ENCODE measurements at regions not wholly inside any gene's neighbourhood (a gene's known extent, or its start where the extent isn't known, plus 50 kb on each side); places are given as distances from the start of the nearest gene placed in this dataset.
"Not testable (repeated sequence)": the region's sequence is repeated elsewhere in the genome, so short reads cannot be mapped to it uniquely, and the experiment has no call there.

DNA sequence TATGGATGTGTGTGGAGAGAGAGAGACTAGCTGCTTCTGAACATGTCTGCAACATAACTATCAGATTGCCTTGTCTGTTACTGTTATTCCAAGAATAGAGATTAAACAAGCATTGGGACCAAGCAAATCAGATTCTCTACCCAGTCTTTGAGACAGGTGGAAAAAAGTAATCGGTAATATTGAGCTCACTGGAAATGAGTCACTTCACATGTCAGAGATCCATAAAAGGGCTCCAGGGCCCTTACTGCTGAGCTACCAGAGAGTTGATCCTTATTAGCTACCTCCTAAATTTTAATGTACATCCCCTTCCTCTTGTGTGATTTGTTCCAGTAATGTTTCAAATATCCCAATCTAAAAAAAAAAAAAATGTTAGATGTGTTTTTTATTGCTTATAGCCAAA, 2118.0 kb downstream of the PCDH9 start:
- DNase-seq (ENCODE audit: insufficient read length, low spot score) (no peak), FAIRE-seq (no peak)

- DNase-seq (ENCODE audit: insufficient read length, low spot score) (no peak), FAIRE-seq (no peak)
Measured at GRCh38 chr13:65111223-65111622, 2118.9 kb downstream of the PCDH9 start.

DNA sequence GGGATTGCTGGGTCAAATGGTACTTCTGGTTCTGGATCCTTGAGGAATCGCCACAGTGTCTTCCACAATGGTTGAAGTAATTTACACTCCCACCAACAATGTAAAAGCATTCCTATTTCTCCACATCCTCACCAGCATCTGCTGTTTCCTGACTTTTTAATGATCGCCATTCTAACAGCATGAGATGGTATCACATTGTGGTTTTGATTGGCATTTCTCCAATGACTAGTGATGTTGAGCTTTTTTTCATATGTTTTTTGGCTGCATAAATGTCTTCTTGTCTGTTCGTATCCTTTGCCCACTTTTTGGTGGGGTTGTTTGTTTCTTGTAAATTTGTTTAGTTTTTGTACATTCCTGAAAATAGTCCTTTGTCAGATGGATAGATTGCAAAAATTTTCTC, 2125.7 kb downstream of the PCDH9 start:
- FAIRE-seq; DNase-seq (ENCODE audit: insufficient read length, low spot score): not testable (repeated sequence)

DNA sequence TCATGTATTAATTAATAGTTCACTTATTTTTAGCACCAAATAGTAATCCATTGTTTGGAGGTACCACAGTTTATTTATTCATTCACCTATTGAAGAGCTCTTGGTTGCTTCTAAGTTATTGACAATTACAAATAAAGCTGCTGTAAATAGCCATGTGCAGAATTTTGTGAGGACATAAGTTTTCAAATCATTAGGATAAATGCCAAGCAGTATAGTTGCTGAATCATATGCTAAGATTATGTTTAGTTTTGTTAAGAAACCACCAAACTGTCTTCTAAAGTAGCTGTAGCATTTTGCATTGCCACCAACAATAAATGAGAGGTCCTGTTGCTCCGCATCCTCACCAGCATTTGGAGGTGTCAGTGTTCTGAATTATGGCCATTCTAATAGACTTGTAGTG, 2126.8 kb downstream of the PCDH9 start:
- DNase-seq (ENCODE audit: insufficient read length, low spot score) (no peak), FAIRE-seq (no peak)

- DNase-seq (ENCODE audit: insufficient read length, low spot score) (no peak), FAIRE-seq (no peak)
Measured at GRCh38 chr13:65095161-65096082, 2134.7 kb downstream of the PCDH9 start.

DNA sequence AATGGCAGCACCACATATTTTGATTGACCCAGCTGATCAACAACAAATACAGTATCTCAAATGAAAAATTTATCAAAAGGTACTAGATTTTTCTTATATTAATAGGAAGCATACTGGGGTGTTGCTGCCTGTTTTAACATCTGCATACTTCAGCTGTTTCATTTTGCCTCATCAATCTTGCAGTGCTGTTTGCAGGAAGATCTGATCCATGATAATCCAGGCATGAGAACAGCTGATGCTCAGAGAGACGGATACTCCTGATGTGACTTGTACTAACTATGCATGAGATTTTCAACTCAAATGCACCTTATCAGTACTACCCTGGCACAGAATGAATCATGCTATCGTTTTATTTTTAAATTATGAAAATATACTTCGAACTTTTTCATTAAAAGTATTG, 2136.8 kb downstream of the PCDH9 start:
- FAIRE-seq: no peak

DNA sequence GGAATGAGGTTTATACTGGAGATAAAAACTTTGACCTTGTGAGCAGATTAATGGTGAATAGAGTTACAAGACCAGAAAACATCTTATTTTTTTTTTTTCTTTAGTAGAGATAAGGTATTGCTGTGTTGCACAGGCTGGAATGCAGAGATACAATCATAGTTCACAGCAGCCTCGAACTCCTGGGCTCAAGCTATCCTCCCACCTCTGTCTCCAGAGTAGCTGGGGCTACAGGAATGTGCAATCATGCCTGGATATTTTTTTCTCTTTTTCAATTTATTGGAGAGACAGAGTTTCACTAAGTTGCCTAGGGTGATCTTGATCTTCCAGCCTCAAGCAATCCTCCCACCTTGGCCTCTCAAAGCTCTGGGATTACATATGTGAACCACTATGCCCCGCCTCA, 2139.1 kb downstream of the PCDH9 start:
- FAIRE-seq: no peak
- DNase-seq (ENCODE audit: insufficient read length, low spot score): no peak

More for the DNA sequence above, 2136.8 kb downstream of the PCDH9 start:
- no peak for DNase-seq (ENCODE audit: insufficient read length, low spot score)

GRCh38 chr13:65090186-65090585, 2139.9 kb downstream of the PCDH9 start:
- FAIRE-seq (no peak), DNase-seq (ENCODE audit: insufficient read length, low spot score) (no peak)

DNA sequence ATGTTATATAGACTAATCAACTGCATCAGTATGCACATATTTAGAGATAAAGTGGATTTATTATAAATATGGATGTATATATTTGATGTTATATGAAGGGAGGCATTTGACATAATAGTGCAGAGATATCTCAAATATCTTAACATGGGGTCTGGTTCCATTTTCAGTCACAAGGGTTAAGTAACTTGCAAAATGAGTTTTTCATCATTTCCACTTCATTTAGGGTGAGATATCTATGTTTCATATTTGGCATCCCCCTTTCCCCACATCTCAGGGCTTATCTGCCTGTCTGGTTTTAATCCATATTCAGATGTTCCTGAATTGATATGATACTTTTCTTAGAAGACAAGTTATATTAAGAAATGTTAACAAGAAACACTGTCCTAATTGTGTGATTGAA, 2141.2 kb downstream of the PCDH9 start:
- no peak for FAIRE-seq
- no peak for DNase-seq (ENCODE audit: insufficient read length, low spot score)

GRCh38 chr13:65085977-65086376, 2144.2 kb downstream of the PCDH9 start:
- FAIRE-seq (no peak), DNase-seq (ENCODE audit: insufficient read length, low spot score) (no peak)

- no peak for DNase-seq (ENCODE audit: insufficient read length, low spot score)
- no peak for FAIRE-seq
Measured at GRCh38 chr13:65074248-65074647, 2155.9 kb downstream of the PCDH9 start.

- DNase-seq (ENCODE audit: insufficient read length, low spot score) (no peak), FAIRE-seq (no peak)
Measured at GRCh38 chr13:65064967-65065366, 2165.2 kb downstream of the PCDH9 start.

GRCh38 chr13:65063753-65064152, 2166.4 kb downstream of the PCDH9 start:
- no peak for DNase-seq (ENCODE audit: insufficient read length, low spot score)
- FAIRE-seq: no peak

GRCh38 chr13:65057986-65058385, 2172.2 kb downstream of the PCDH9 start:
- FAIRE-seq (no peak), DNase-seq (ENCODE audit: insufficient read length, low spot score) (no peak)

DNA sequence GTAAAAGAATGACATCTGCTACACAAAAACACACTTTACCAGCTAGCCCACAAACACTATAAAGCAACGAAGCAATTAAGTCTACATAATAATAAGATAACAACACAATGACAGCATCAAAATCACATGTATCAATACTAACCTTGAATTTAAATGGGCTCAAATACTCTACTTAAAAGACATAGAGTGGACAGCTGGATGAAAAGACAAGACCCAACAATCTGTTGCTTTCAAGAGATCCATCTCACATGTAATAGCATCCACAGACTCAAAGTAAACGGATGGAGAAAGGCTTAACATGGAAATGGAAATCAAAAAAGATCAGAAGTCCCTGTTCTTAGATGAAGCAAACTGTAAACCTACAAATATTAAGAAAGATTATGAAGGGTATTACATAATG, 2175.9 kb downstream of the PCDH9 start:
- DNase-seq (ENCODE audit: insufficient read length, low spot score) (no peak), FAIRE-seq (no peak)

GRCh38 chr13:65036999-65037398, 2193.1 kb downstream of the PCDH9 start:
- no peak for DNase-seq (ENCODE audit: insufficient read length, low spot score)
- FAIRE-seq: no peak

DNA sequence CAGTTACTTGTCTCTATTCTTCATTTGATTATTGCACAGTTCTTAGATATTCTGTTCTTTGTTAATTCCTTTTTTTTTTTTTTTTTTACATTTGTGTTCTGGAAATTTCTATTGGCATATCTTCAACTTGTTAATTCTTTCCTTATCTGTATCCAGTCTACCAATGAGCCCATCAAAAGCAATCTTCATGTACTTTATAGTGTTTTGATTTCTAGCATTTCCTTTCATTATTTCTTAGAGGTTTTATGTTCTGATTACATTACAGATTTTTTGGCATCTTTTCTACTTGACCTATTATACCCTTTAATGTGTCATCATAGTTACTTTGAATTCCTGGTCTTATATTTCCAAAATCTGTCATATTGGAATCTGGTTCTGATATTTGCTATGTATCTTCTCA, 2194.8 kb downstream of the PCDH9 start:
- DNase-seq (ENCODE audit: insufficient read length, low spot score) (no peak), FAIRE-seq (no peak)

DNA sequence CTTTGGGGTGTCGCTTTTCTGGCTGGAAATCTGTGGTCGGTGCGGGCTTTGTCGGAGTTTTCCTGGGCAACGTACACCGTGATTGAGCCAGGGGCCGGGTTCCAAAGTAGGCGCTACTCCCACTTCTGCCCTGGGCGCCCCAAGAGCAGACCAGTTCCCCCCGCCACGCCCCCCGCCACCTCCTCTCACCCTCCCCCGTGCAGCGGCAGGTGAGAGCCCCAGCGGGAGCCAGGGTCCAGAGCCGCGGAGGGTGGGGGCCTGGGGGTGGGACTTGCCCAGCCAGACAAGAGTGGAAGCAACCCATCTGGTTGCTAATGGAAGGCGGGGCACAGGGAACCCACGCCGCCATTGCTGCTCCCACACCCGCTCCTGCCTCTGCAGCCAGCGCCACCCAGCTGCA, 2195.9 kb downstream of the PCDH9 start:
- FAIRE-seq (no peak), DNase-seq (ENCODE audit: insufficient read length, low spot score) (no peak)

GRCh38 chr13:65032825-65033224, 2197.3 kb downstream of the PCDH9 start:
- FAIRE-seq (no peak), DNase-seq (ENCODE audit: insufficient read length, low spot score) (no peak)

- FAIRE-seq: no peak
Measured at GRCh38 chr13:65028101-65028500, 2202.0 kb downstream of the PCDH9 start.

DNA sequence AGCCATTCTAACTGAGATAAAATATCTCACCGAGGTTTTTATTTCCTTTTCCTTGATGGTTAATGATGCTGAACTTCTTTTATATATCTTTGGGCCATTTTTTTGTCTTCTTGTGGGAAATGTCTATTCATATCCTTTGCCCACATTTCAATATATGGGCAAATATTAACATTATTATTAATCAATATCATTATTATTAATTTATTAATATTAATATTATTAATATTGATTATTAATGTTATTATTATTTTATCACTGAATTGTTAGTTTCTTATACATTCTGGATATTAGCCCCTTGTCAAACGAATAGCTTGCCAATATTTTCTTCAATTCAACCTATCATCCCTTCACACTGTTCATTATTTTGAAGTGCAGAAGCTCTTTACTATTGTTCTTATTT, 2203.6 kb downstream of the PCDH9 start:
- no peak for DNase-seq (ENCODE audit: insufficient read length, low spot score)
- no peak for FAIRE-seq

More at GRCh38 chr13:65028101-65028500, 2202.0 kb downstream of the PCDH9 start:
- DNase-seq (ENCODE audit: insufficient read length, low spot score): no peak

- FAIRE-seq: no peak
- DNase-seq (ENCODE audit: insufficient read length, low spot score): no peak
Measured at GRCh38 chr13:65011378-65011777, 2218.8 kb downstream of the PCDH9 start.

DNA sequence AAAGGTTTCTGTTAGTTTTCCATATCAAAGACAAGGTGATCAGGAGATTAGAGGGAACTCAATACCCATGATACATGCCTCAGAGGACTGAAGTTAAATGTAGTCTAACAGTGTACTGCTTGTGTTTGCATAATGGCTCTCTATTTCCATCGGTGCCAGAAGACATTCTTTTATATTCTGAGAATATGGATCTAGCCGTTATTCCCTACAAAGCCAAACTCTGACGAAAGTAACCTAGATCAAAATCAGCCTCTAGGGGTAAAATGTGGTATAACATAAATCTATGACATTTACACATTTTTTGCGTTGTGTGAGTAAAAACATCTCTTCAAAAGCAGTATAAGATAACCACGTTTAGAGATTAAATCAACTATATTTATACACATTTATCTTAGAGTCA, 2232.7 kb downstream of the PCDH9 start:
- DNase-seq (ENCODE audit: insufficient read length, low spot score): no peak
- no peak for FAIRE-seq
